Retinal pigment epithelial cell (primary cell): ENCODE measurements at regions not wholly inside any gene's neighbourhood (a gene's known extent, or its start where the extent isn't known, plus 50 kb on each side); places are given as distances from the start of the nearest gene placed in this dataset.

Source experiments
- DNase-seq: peaks from one replicate; pipeline ENCODE4 v3.0.0-alpha.2; 2010; ENCODE audit warnings: low read depth
- H3K4me3 ChIP-seq: 2 replicates; pipeline ENCODE4 v1.5.1; 2011; ENCODE audit warnings: mild to moderate bottlenecking, low read length, control low read depth, moderate library complexity
- TF ChIP-seq, protein P1 (sequence below): conservative IDR thresholded peaks from 2 replicates; pipeline ENCODE4 v1.5.1; 2011; ENCODE audit warnings: low read depth, low read length, control low read depth, inconsistent platforms

DNA sequence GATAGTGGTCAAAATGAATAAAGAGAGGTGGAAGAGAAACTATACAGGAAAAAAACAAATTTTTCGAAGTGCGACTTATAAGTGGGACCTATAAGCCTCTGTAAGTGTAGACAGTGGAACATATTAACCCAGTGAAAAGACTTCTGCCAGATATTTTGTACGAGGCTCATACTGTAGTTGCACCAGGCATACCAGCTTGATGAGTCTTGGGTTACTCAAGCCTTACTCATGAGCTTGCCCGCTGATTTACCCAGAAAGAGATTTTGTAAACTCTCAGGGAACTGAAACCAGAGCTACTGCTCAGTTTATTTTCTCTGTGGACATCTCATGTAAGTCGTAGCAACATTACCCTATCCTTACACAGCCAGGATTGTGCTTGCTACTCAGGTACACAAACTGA is 708.0 kb upstream of the SOX9 start:
- no peak overlapping the region for H3K4me3 ChIP-seq
- peak; percentile 83 for DNase-seq
- TF ChIP-seq, protein P1, sequence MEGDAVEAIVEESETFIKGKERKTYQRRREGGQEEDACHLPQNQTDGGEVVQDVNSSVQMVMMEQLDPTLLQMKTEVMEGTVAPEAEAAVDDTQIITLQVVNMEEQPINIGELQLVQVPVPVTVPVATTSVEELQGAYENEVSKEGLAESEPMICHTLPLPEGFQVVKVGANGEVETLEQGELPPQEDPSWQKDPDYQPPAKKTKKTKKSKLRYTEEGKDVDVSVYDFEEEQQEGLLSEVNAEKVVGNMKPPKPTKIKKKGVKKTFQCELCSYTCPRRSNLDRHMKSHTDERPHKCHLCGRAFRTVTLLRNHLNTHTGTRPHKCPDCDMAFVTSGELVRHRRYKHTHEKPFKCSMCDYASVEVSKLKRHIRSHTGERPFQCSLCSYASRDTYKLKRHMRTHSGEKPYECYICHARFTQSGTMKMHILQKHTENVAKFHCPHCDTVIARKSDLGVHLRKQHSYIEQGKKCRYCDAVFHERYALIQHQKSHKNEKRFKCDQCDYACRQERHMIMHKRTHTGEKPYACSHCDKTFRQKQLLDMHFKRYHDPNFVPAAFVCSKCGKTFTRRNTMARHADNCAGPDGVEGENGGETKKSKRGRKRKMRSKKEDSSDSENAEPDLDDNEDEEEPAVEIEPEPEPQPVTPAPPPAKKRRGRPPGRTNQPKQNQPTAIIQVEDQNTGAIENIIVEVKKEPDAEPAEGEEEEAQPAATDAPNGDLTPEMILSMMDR: no peak

DNA sequence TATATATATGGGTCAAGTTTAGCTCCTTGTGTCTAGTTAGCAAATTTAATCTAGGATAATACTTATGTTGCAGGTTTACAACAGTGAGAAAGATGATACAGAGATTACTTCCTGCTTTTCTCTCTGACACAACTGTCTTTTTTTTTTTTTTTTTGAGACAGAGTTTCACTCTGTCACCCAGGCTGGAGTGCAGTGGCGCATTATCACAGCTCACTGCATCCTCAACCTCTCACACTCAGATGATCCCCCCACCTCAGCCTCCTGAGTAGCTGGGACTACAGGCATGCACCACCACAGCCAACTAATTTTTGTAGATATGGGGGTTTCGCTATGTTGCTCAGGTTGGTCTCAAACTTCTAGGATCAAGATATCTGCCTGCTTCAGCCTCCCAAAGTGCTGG is 706.9 kb upstream of the SOX9 start:
- TF ChIP-seq, protein P1: no peak
- DNase-seq: no peak
- H3K4me3 ChIP-seq: no peak overlapping the region

- no peak overlapping the region for H3K4me3 ChIP-seq
- TF ChIP-seq, protein P1: no peak
- DNase-seq: no peak
Measured at GRCh38 chr17:71417142-71417541, 703.7 kb upstream of the SOX9 start.

DNA sequence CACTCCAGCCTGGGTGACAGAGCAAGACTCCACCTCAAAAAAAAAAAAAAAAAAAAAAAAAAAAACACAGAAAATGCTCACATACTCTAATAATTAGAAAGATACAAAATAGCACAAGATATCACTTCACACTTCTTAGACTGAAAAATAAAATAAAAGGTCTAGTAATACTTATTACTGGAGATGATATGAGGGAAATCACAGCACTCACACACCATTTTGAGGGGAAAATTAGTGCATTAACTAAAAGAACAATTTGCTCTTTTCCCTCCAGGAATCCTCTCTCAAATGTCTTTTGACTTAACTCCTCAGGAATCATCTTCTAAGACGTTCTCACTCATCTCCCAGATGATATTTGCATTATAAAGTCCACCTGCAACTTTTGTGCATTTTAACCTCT is 697.9 kb upstream of the SOX9 start:
- TF ChIP-seq, protein P1: no peak
- DNase-seq: no peak
- no peak overlapping the region for H3K4me3 ChIP-seq

- DNase-seq: no peak
- H3K4me3 ChIP-seq: no peak overlapping the region
- TF ChIP-seq, protein P1: peak; percentile 1
Measured at GRCh38 chr17:71423871-71424546, 696.8 kb upstream of the SOX9 start.

GRCh38 chr17:71427801-71428200 is 693.0 kb upstream of the SOX9 start:
- DNase-seq: no peak
- TF ChIP-seq, protein P1: no peak
- no peak overlapping the region for H3K4me3 ChIP-seq

DNA sequence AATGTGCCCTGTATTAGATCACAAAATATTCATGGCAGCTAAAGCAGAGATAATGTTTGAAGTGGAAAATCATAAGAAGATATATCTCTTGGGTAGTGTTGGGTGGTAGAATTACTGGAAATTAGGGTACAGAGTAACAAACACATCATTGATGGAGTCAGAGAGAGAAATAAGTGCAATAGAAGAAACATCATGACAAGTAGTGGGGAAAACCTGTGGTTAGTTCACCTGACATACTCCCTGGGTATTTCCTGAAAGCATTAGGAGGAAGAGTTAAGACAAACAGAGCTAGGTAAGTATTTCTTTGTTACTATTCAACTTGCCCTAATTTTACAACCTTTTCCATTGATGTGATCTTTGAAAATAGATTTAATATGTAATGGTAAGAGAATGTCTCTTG is 691.9 kb upstream of the SOX9 start:
- no peak overlapping the region for H3K4me3 ChIP-seq
- TF ChIP-seq, protein P1: no peak
- no peak for DNase-seq
